ENCODE measurements at regions not wholly inside any gene's neighbourhood (a gene's known extent, or its start where the extent isn't known, plus 50 kb on each side); places are given as distances from the start of the nearest gene placed in this dataset.

DNA sequence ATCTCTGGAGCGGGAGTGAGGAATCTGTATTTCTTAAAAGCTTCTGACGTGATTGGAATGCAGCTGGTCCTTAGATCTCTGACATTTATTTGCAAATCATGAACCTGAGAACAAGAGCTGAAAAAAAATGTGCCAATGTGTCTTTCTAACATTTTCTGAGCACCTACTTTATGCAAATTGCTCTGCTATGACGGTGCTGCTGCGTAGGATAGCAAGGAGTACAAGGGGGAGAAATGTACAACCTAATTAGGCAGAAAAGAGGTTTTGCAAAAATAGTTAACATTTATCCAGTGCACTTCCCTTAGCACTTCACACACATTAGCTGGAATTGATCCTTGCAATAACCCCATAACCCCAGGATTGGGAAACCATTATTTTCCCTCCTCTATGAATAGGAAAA, 357.5 kb downstream of the TLE4 start:
- H3K9me1 ChIP-seq (ENCODE audit: control insufficient read depth, insufficient read depth, low read length): no peaks in the 10 kb centered on the region
- H3K4me2 ChIP-seq (ENCODE audit: insufficient read depth, low read length): no peak overlapping the region
- CTCF ChIA-PET (ENCODE audit: low intra/inter-chr PET ratio): no interaction called here
- no peak for ATAC-seq
- H3K4me3 ChIP-seq: no peak overlapping the region
- no peaks in the 10 kb centered on the region for H3K9me3 ChIP-seq (replicated peaks; ENCODE audit: control insufficient read depth, insufficient read depth, low read depth, low read length)
- H3K9ac ChIP-seq (ENCODE audit: insufficient read depth in 1 of 2, low read depth in 2 of 2, low read length in 2 of 2): no peak overlapping the region
- FAIRE-seq: no peak
- in situ Hi-C loops (cut with MboI): no loop called here
- no peaks in the 10 kb centered on the region for H3K36me3 ChIP-seq (ENCODE audit: control insufficient read depth, insufficient read depth, low read length)
- H4K20me1 ChIP-seq (replicated peaks; ENCODE audit: control insufficient read depth, insufficient read depth, low read length): no peaks in the 10 kb centered on the region
- 0% methylated on average over 4 of the region's 4 CpGs for WGBS (ENCODE audit: insufficient coverage, low coverage, missing lambda C conversion rate)
- intact Hi-C loops (cut with micrococcal nuclease): no loop called here
- H3K4me1 ChIP-seq (replicated peaks in 1 of 2; ENCODE audit: control insufficient read depth in 2 of 2, insufficient read depth in 2 of 2, low read length in 2 of 2): no peaks in the 10 kb centered on the region
- no peak overlapping the region for H3K27ac ChIP-seq (ENCODE audit: extremely low read depth, low read depth, low read length)
- no peak overlapping the region for H2AFZ ChIP-seq (ENCODE audit: low read depth, low read length)
- DNase-seq (ENCODE audit: extremely low read depth in 1 of 4, low spot score in 3 of 4): no peak
- no TSS peak for BruUV-seq (replicated peaks)
- TF ChIP-seq RBM34 (IDR thresholded peaks at IDR 0.05; ENCODE audit: borderline replicate concordance, insufficient read depth, low read length): no peak
- TF ChIP-seq SMC3 (conservative IDR thresholded peaks at IDR 0.05; ENCODE audit: insufficient read depth, low read depth, low read length): no peak
- TF ChIP-seq ZNF584 (CRISPR knock-in tag; IDR thresholded peaks at IDR 0.05; ENCODE audit: low read depth): no peak
- TF ChIP-seq TSC22D4 (tag; IDR thresholded peaks at IDR 0.05): no peak
- no peak for TF ChIP-seq NR3C1 (CRISPR knock-in tag; IDR thresholded peaks at IDR 0.05)
- TF ChIP-seq, protein P1, sequence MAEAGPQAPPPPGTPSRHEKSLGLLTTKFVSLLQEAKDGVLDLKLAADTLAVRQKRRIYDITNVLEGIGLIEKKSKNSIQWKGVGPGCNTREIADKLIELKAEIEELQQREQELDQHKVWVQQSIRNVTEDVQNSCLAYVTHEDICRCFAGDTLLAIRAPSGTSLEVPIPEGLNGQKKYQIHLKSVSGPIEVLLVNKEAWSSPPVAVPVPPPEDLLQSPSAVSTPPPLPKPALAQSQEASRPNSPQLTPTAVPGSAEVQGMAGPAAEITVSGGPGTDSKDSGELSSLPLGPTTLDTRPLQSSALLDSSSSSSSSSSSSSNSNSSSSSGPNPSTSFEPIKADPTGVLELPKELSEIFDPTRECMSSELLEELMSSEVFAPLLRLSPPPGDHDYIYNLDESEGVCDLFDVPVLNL (CRISPR knock-in tag; IDR thresholded peaks at IDR 0.05; ENCODE audit: low read depth): no peak
- TF ChIP-seq, protein P2, sequence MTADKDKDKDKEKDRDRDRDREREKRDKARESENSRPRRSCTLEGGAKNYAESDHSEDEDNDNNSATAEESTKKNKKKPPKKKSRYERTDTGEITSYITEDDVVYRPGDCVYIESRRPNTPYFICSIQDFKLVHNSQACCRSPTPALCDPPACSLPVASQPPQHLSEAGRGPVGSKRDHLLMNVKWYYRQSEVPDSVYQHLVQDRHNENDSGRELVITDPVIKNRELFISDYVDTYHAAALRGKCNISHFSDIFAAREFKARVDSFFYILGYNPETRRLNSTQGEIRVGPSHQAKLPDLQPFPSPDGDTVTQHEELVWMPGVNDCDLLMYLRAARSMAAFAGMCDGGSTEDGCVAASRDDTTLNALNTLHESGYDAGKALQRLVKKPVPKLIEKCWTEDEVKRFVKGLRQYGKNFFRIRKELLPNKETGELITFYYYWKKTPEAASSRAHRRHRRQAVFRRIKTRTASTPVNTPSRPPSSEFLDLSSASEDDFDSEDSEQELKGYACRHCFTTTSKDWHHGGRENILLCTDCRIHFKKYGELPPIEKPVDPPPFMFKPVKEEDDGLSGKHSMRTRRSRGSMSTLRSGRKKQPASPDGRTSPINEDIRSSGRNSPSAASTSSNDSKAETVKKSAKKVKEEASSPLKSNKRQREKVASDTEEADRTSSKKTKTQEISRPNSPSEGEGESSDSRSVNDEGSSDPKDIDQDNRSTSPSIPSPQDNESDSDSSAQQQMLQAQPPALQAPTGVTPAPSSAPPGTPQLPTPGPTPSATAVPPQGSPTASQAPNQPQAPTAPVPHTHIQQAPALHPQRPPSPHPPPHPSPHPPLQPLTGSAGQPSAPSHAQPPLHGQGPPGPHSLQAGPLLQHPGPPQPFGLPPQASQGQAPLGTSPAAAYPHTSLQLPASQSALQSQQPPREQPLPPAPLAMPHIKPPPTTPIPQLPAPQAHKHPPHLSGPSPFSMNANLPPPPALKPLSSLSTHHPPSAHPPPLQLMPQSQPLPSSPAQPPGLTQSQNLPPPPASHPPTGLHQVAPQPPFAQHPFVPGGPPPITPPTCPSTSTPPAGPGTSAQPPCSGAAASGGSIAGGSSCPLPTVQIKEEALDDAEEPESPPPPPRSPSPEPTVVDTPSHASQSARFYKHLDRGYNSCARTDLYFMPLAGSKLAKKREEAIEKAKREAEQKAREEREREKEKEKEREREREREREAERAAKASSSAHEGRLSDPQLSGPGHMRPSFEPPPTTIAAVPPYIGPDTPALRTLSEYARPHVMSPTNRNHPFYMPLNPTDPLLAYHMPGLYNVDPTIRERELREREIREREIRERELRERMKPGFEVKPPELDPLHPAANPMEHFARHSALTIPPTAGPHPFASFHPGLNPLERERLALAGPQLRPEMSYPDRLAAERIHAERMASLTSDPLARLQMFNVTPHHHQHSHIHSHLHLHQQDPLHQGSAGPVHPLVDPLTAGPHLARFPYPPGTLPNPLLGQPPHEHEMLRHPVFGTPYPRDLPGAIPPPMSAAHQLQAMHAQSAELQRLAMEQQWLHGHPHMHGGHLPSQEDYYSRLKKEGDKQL (CRISPR knock-in tag; IDR thresholded peaks at IDR 0.05; ENCODE audit: borderline replicate concordance): no peak
- POLR2A ChIA-PET: no interaction called here
- no peaks in the 10 kb centered on the region for H3K27me3 ChIP-seq (ENCODE audit: control insufficient read depth in 2 of 2, insufficient read depth in 2 of 2, low read length in 2 of 2)
- H3K79me2 ChIP-seq (ENCODE audit: control insufficient read depth, insufficient read depth, low read length): no peaks in the 10 kb centered on the region
